ENCODE measurements at regions not wholly inside any gene's neighbourhood (a gene's known extent, or its start where the extent isn't known, plus 50 kb on each side); places are given as distances from the start of the nearest gene placed in this dataset.

GRCh38 chr14:98446508-98446907 is 825.5 kb downstream of the BCL11B start:
- ATAC-seq: no peak
- no peaks in the 10 kb centered on the region for H3K36me3 ChIP-seq
- TF ChIP-seq CTCF (IDR thresholded peaks at IDR 0.05) (no peak), EP300 (IDR thresholded peaks at IDR 0.05) (no peak), POLR2AphosphoS5 (IDR thresholded peaks at IDR 0.05) (no peak), POLR2A (IDR thresholded peaks at IDR 0.05) (no peak)
- no peaks in the 10 kb centered on the region for H3K4me1 ChIP-seq
- no peak overlapping the region for H3K27ac ChIP-seq
- peaks cover 0 to 4% (median 0%) of the 10 kb centered on the region in 3 donors for H3K9me3 ChIP-seq
- H3K4me3 ChIP-seq: no peak overlapping the region
- peaks cover 12% of the 10 kb centered on the region for H3K27me3 ChIP-seq
- WGBS, 2 donors (ENCODE audit: low coverage in 1 of 2): 75% methylated on average over 2 of the region's 3 CpGs; no CpG with 5 or more reads in 1 of the 2 donors

GRCh38 chr14:98456231-98456630 is 815.8 kb downstream of the BCL11B start:
- H3K27ac ChIP-seq: no peak overlapping the region
- WGBS, 2 donors (ENCODE audit: low coverage in 1 of 2): 71 to 81% methylated on average over 1 to 6 of the region's 6 CpGs
- no peak for ATAC-seq
- H3K27me3 ChIP-seq: peaks cover 4% of the 10 kb centered on the region
- H3K4me3 ChIP-seq: no peak overlapping the region
- H3K4me1 ChIP-seq: no peaks in the 10 kb centered on the region
- H3K36me3 ChIP-seq: no peaks in the 10 kb centered on the region
- TF ChIP-seq CTCF (IDR thresholded peaks at IDR 0.05) (no peak), POLR2AphosphoS5 (IDR thresholded peaks at IDR 0.05) (no peak), POLR2A (IDR thresholded peaks at IDR 0.05) (no peak), EP300 (IDR thresholded peaks at IDR 0.05) (no peak)
- no peaks in the 10 kb centered on the region for H3K9me3 ChIP-seq

GRCh38 chr14:98458702-98459101 is 813.3 kb downstream of the BCL11B start:
- TF ChIP-seq POLR2A (IDR thresholded peaks at IDR 0.05): no peak
- no peak for TF ChIP-seq POLR2AphosphoS5 (IDR thresholded peaks at IDR 0.05)
- no peak for TF ChIP-seq CTCF (IDR thresholded peaks at IDR 0.05)
- no peak for TF ChIP-seq EP300 (IDR thresholded peaks at IDR 0.05)
- H3K27ac ChIP-seq: no peak overlapping the region
- peaks cover 4% of the 10 kb centered on the region for H3K27me3 ChIP-seq
- no peaks in the 10 kb centered on the region for H3K4me1 ChIP-seq
- ATAC-seq: no peak
- no peaks in the 10 kb centered on the region for H3K36me3 ChIP-seq
- H3K4me3 ChIP-seq: no peak overlapping the region
- H3K9me3 ChIP-seq: no peaks in the 10 kb centered on the region

GRCh38 chr14:98462908-98463307 is 809.1 kb downstream of the BCL11B start:
- WGBS, 2 donors (ENCODE audit: low coverage in 1 of 2): 60 to 68% methylated on average over 3 to 7 of the region's 7 CpGs
- TF ChIP-seq EP300 (IDR thresholded peaks at IDR 0.05) (no peak), POLR2A (IDR thresholded peaks at IDR 0.05) (no peak), CTCF (IDR thresholded peaks at IDR 0.05) (no peak), POLR2AphosphoS5 (IDR thresholded peaks at IDR 0.05) (no peak)
- Histone ChIP-seq H3K4me1 (no peaks in the 10 kb centered on the region), H3K36me3 (no peaks in the 10 kb centered on the region), H3K9me3 (no peaks in the 10 kb centered on the region), H3K4me3 (no peak overlapping the region), H3K27ac (no peak overlapping the region), H3K27me3 (no peaks in the 10 kb centered on the region)
- ATAC-seq: no peak

- Histone ChIP-seq H3K27ac (no peak overlapping the region), H3K4me3 (no peak overlapping the region), H3K9me3 (no peaks in the 10 kb centered on the region), H3K36me3 (no peaks in the 10 kb centered on the region), H3K27me3 (no peaks in the 10 kb centered on the region), H3K4me1 (no peaks in the 10 kb centered on the region)
- ATAC-seq: no peak
- WGBS, 2 donors (ENCODE audit: low coverage in 1 of 2): 43 to 49% methylated on average over 5 of the region's 7 CpGs
- TF ChIP-seq CTCF (IDR thresholded peaks at IDR 0.05): no peak
- TF ChIP-seq EP300 (IDR thresholded peaks at IDR 0.05): no peak
- TF ChIP-seq POLR2AphosphoS5 (IDR thresholded peaks at IDR 0.05): no peak
- no peak for TF ChIP-seq POLR2A (IDR thresholded peaks at IDR 0.05)
Observed at GRCh38 chr14:98466807-98467206, 805.2 kb downstream of the BCL11B start.
